Esophagus muscularis mucosa (tissue), 2 donors: ENCODE measurements at regions not wholly inside any gene's neighbourhood (a gene's known extent, or its start where the extent isn't known, plus 50 kb on each side); places are given as distances from the start of the nearest gene placed in this dataset.

Experiments
- POLR2A ChIP-seq: fragments of 450-650 bp; IDR thresholded peaks from one replicate; pipeline ENCODE4 v1.6.1; 2017; ENCODE audit warnings: antibody characterized with exemption, moderate library complexity, mild to moderate bottlenecking, low read depth
- POLR2AphosphoS5 ChIP-seq, 2 donors: sonication (generic); formaldehyde crosslinking; IDR thresholded peaks; one replicate each; pipeline ENCODE4 v1.6.1; 2017; ENCODE audit warnings: antibody characterized with exemption in 2 of 2

- TF ChIP-seq POLR2A (no peak), POLR2AphosphoS5 (IDR thresholded peaks at IDR 0.05) (no peak)
Observed at GRCh38 chr21:35405981-35406380, 356.9 kb upstream of the RUNX1 start.
